ENCODE measurements at regions not wholly inside any gene's neighbourhood (a gene's known extent, or its start where the extent isn't known, plus 50 kb on each side); places are given as distances from the start of the nearest gene placed in this dataset.
"Not testable (repeated sequence)": the region's sequence is repeated elsewhere in the genome, so short reads cannot be mapped to it uniquely, and the experiment has no call there.

- Mint-ChIP-seq H3K36me3 (ENCODE audit: low read depth) (no peaks in the 10 kb centered on the region), H3K4me3 (no peak overlapping the region), H3K27ac (no peak overlapping the region), H3K9me3 (no peaks in the 10 kb centered on the region), H3K4me1 (ENCODE audit: low read depth) (no peaks in the 10 kb centered on the region), H3K27me3 (ENCODE audit: low read depth) (no peaks in the 10 kb centered on the region)
- CTCF ChIA-PET = interaction anchor here (1.4 kb wide), 1 partner anchor 11 kb away, joined by 3 read pairs; no protein-coding TSS in a partner anchor
- DNase-seq = no peak
- intact Hi-C loops (cut with micrococcal nuclease) = no loop called here
These were observed 116.3 kb upstream of the SERPINE2 start for GRCh38 chr2:224155371-224155770.

GRCh38 chr2:224151680-224152310, 112.7 kb upstream of the SERPINE2 start:
- Mint-ChIP-seq H3K4me3 (no peak overlapping the region), H3K36me3 (ENCODE audit: low read depth) (no peaks in the 10 kb centered on the region), H3K27ac (no peak overlapping the region), H3K4me1 (ENCODE audit: low read depth) (no peaks in the 10 kb centered on the region), H3K27me3 (ENCODE audit: low read depth) (no peaks in the 10 kb centered on the region), H3K9me3 (no peaks in the 10 kb centered on the region)
- intact Hi-C loops (cut with micrococcal nuclease) = no loop called here
- no peak for DNase-seq
- CTCF ChIA-PET = no interaction called here

GRCh38 chr2:224151161-224151560, 112.1 kb upstream of the SERPINE2 start:
- Mint-ChIP-seq H3K27me3 (ENCODE audit: low read depth) (peaks cover 2% of the 10 kb centered on the region), H3K9me3 (no peaks in the 10 kb centered on the region), H3K27ac (no peak overlapping the region), H3K4me1 (ENCODE audit: low read depth) (no peaks in the 10 kb centered on the region), H3K36me3 (ENCODE audit: low read depth) (no peaks in the 10 kb centered on the region), H3K4me3 (no peak overlapping the region)
- no peak for DNase-seq
- CTCF ChIA-PET = no interaction called here
- intact Hi-C loops (cut with micrococcal nuclease) = no loop called here

- H3K9me3 Mint-ChIP-seq; intact Hi-C loops (cut with micrococcal nuclease); H3K36me3 Mint-ChIP-seq (ENCODE audit: low read depth); H3K4me1 Mint-ChIP-seq (ENCODE audit: low read depth); H3K27me3 Mint-ChIP-seq (ENCODE audit: low read depth); H3K27ac Mint-ChIP-seq; H3K4me3 Mint-ChIP-seq; DNase-seq: not testable (repeated sequence)
- CTCF ChIA-PET = interaction anchor here (0.8 to 1.3 kb wide), 2 partner anchors 12 to 154 kb away, joined by 3 to 5 read pairs; no protein-coding TSS in a partner anchor
These were observed 109.0 kb upstream of the SERPINE2 start for GRCh38 chr2:224148058-224148457.

- CTCF ChIA-PET = interaction anchor here (0.8 to 1.3 kb wide), 2 partner anchors 13 to 153 kb away, joined by 3 to 5 read pairs; no protein-coding TSS in a partner anchor
- no peak for DNase-seq
- Mint-ChIP-seq H3K27me3 (ENCODE audit: low read depth) (peaks cover 9% of the 10 kb centered on the region), H3K4me3 (no peak overlapping the region), H3K36me3 (ENCODE audit: low read depth) (no peaks in the 10 kb centered on the region), H3K9me3 (no peaks in the 10 kb centered on the region), H3K4me1 (ENCODE audit: low read depth) (no peaks in the 10 kb centered on the region), H3K27ac (no peak overlapping the region)
- intact Hi-C loops (cut with micrococcal nuclease) = no loop called here
These were observed 108.1 kb upstream of the SERPINE2 start for GRCh38 chr2:224147174-224147573.

GRCh38 chr2:224146356-224147160, 107.5 kb upstream of the SERPINE2 start:
- Mint-ChIP-seq H3K27me3 (ENCODE audit: low read depth) (peaks cover 9% of the 10 kb centered on the region), H3K4me3 (no peak overlapping the region), H3K4me1 (ENCODE audit: low read depth) (no peaks in the 10 kb centered on the region), H3K9me3 (no peaks in the 10 kb centered on the region), H3K36me3 (ENCODE audit: low read depth) (no peaks in the 10 kb centered on the region), H3K27ac (no peak overlapping the region)
- intact Hi-C loops (cut with micrococcal nuclease) = no loop called here
- DNase-seq = no peak
- CTCF ChIA-PET = no interaction called here

- Mint-ChIP-seq H3K27ac (no peak overlapping the region), H3K4me1 (ENCODE audit: low read depth) (no peaks in the 10 kb centered on the region), H3K9me3 (no peaks in the 10 kb centered on the region), H3K27me3 (ENCODE audit: low read depth) (peaks cover 9% of the 10 kb centered on the region), H3K4me3 (no peak overlapping the region), H3K36me3 (ENCODE audit: low read depth) (no peaks in the 10 kb centered on the region)
- DNase-seq = no peak
- CTCF ChIA-PET = no interaction called here
- intact Hi-C loops (cut with micrococcal nuclease) = no loop called here
These were observed 106.8 kb upstream of the SERPINE2 start for GRCh38 chr2:224145751-224146355.

GRCh38 chr2:224143526-224143925, 104.4 kb upstream of the SERPINE2 start:
- Mint-ChIP-seq H3K36me3 (ENCODE audit: low read depth) (no peaks in the 10 kb centered on the region), H3K27ac (no peak overlapping the region), H3K27me3 (ENCODE audit: low read depth) (peaks cover 9% of the 10 kb centered on the region), H3K4me1 (ENCODE audit: low read depth) (no peaks in the 10 kb centered on the region), H3K9me3 (no peaks in the 10 kb centered on the region), H3K4me3 (no peak overlapping the region)
- CTCF ChIA-PET = interaction anchor here (1.2 to 1.5 kb wide), 3 partner anchors 12 to 173 kb away, joined by 3 to 4 read pairs (median 3); no protein-coding TSS in a partner anchor
- no peak for DNase-seq
- intact Hi-C loops (cut with micrococcal nuclease) = loop anchor here (2.0 to 5.0 kb wide), 2 partner anchors 151 to 171 kb away; no protein-coding TSS in a partner anchor

GRCh38 chr2:224142397-224143312, 103.6 kb upstream of the SERPINE2 start:
- Mint-ChIP-seq H3K27me3 (ENCODE audit: low read depth) (peaks cover 9% of the 10 kb centered on the region), H3K4me1 (ENCODE audit: low read depth) (no peaks in the 10 kb centered on the region), H3K27ac (no peak overlapping the region), H3K4me3 (no peak overlapping the region), H3K9me3 (no peaks in the 10 kb centered on the region), H3K36me3 (ENCODE audit: low read depth) (no peaks in the 10 kb centered on the region)
- CTCF ChIA-PET = interaction anchor here (0.7 to 1.1 kb wide), 2 partner anchors 149 to 172 kb away, joined by 3 read pairs; no protein-coding TSS in a partner anchor
- intact Hi-C loops (cut with micrococcal nuclease) = loop anchor here (2.0 to 5.0 kb wide), 2 partner anchors 150 to 170 kb away; no protein-coding TSS in a partner anchor
- DNase-seq = no peak

GRCh38 chr2:224141304-224141703, 102.2 kb upstream of the SERPINE2 start:
- no peak for DNase-seq
- no peak overlapping the region for H3K27ac Mint-ChIP-seq
- H3K27me3 Mint-ChIP-seq (ENCODE audit: low read depth) = peaks cover 7% of the 10 kb centered on the region
- intact Hi-C loops (cut with micrococcal nuclease) = loop anchor here (5.0 kb wide), 1 partner anchor 169 kb away; no protein-coding TSS in a partner anchor
- CTCF ChIA-PET = no interaction called here
- no peaks in the 10 kb centered on the region for H3K9me3 Mint-ChIP-seq
- no peaks in the 10 kb centered on the region for H3K36me3 Mint-ChIP-seq (ENCODE audit: low read depth)
- H3K4me1 Mint-ChIP-seq (ENCODE audit: low read depth) = no peaks in the 10 kb centered on the region
- no peak overlapping the region for H3K4me3 Mint-ChIP-seq

GRCh38 chr2:224137208-224137607, 98.1 kb upstream of the SERPINE2 start:
- Mint-ChIP-seq H3K9me3 (no peaks in the 10 kb centered on the region), H3K4me1 (ENCODE audit: low read depth) (no peaks in the 10 kb centered on the region), H3K4me3 (no peak overlapping the region), H3K27me3 (ENCODE audit: low read depth) (peaks cover 11% of the 10 kb centered on the region), H3K27ac (no peak overlapping the region), H3K36me3 (ENCODE audit: low read depth) (no peaks in the 10 kb centered on the region)
- CTCF ChIA-PET = no interaction called here
- DNase-seq = no peak
- intact Hi-C loops (cut with micrococcal nuclease) = no loop called here

- no peaks in the 10 kb centered on the region for H3K36me3 Mint-ChIP-seq (ENCODE audit: low read depth)
- no peaks in the 10 kb centered on the region for H3K4me1 Mint-ChIP-seq (ENCODE audit: low read depth)
- no peaks in the 10 kb centered on the region for H3K9me3 Mint-ChIP-seq
- DNase-seq = no peak
- H3K27me3 Mint-ChIP-seq (ENCODE audit: low read depth) = peaks cover 16% of the 10 kb centered on the region
- no peak overlapping the region for H3K4me3 Mint-ChIP-seq
- H3K27ac Mint-ChIP-seq = no peak overlapping the region
- CTCF ChIA-PET = no interaction called here
- intact Hi-C loops (cut with micrococcal nuclease) = no loop called here
These were observed 97.3 kb upstream of the SERPINE2 start for GRCh38 chr2:224136396-224136795.
